ENCODE measurements at regions not wholly inside any gene's neighbourhood (a gene's known extent, or its start where the extent isn't known, plus 50 kb on each side); places are given as distances from the start of the nearest gene placed in this dataset.

- Histone ChIP-seq H3K4me3 (no peak overlapping the region), H3K9me3 (no peaks in the 10 kb centered on the region), H3K4me1 (ENCODE audit: low read depth) (no peaks in the 10 kb centered on the region), H3K36me3 (ENCODE audit: low read depth) (no peaks in the 10 kb centered on the region)
- intact Hi-C loops (cut with DNase I, micrococcal nuclease): no loop called here
- ATAC-seq: no peak
- TF ChIP-seq CTCF (IDR thresholded peaks at IDR 0.05): no peak
- DNase-seq: no peak
These were observed 266.0 kb upstream of the BTBD3 start for GRCh38 chr20:11651647-11652046.

DNA sequence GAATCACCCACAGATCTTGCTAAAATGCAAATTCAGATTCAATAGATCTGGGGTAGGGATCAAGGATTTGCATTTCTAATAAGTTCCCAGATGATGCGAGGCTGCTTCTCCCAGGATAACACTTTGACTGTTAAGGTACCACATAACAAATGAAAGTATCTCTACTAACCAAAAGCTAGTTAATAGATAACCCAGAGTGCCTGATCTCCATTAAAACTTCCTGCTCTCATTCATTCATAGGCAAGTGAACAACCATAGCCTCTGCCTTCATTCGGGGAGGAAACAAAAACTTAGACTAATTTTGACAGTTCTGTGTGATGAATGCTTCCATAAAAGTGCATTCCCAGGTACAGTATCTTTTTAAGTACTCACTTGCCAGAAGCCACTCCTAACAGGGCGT, 265.6 kb upstream of the BTBD3 start:
- no peak overlapping the region for H3K4me3 ChIP-seq
- DNase-seq: no peak

GRCh38 chr20:11654766-11655165, 262.9 kb upstream of the BTBD3 start:
- no peak for ATAC-seq
- Histone ChIP-seq H3K9me3 (no peaks in the 10 kb centered on the region), H3K36me3 (ENCODE audit: low read depth) (no peaks in the 10 kb centered on the region), H3K4me3 (no peak overlapping the region), H3K4me1 (ENCODE audit: low read depth) (no peaks in the 10 kb centered on the region)
- no peak for TF ChIP-seq CTCF (IDR thresholded peaks at IDR 0.05)
- intact Hi-C loops (cut with DNase I, micrococcal nuclease): no loop called here
- DNase-seq: no peak

More for the DNA sequence above, 265.6 kb upstream of the BTBD3 start:
- no peaks in the 10 kb centered on the region for H3K4me1 ChIP-seq (ENCODE audit: low read depth)
- intact Hi-C loops (cut with DNase I, micrococcal nuclease): no loop called here
- no peaks in the 10 kb centered on the region for H3K36me3 ChIP-seq (ENCODE audit: low read depth)
- no peaks in the 10 kb centered on the region for H3K9me3 ChIP-seq
- no peak for ATAC-seq
- no peak for TF ChIP-seq CTCF (IDR thresholded peaks at IDR 0.05)

DNA sequence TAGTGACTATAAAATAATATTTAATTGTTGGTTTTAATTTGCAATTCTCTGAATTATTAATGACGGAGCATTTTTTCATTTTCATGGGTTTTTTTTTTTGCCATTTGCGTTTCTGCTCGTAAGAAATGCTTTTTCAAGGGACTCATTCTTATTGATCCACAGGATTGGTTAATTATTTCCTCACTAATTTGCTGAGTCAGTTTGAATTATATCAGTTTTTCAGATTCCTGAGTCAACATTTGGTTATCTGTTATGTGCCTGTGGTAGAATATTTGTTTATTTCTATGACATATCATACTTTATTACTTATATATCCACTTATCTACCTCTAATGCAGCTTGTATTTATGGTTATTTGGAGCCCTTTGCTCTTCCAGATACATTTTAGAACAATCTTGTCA, 257.0 kb upstream of the BTBD3 start:
- DNase-seq (no peak), ATAC-seq (no peak)
- intact Hi-C loops (cut with DNase I, micrococcal nuclease): no loop called here
- Histone ChIP-seq H3K4me3 (no peak overlapping the region), H3K36me3 (ENCODE audit: low read depth) (no peaks in the 10 kb centered on the region), H3K9me3 (no peaks in the 10 kb centered on the region), H3K4me1 (ENCODE audit: low read depth) (no peaks in the 10 kb centered on the region)
- no peak for TF ChIP-seq CTCF (IDR thresholded peaks at IDR 0.05)

DNA sequence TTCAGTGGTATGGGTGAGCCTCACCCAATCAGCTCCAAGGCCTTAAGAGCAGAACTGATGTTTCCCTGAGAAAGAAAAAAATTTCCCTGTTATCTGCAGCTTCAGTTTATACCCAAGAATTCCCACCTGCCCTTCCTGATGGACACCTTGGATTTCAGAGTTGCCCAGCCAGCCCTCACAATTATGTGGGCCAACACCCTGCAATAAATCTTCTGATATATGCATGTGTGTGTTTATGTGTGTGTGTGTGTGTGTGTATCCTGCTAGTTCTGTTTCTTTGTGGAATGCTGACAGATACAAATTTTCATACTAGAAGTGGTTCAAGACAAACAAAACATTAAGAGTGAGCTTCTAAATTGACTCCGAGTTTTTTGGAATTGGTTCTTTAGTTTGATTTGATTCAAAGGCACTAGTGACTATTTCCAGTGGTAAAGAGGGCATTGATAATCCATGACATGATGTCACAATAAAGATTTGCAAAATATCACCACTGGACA, 246.6 kb upstream of the BTBD3 start:
- intact Hi-C loops (cut with DNase I, micrococcal nuclease): no loop called here
- H3K36me3 ChIP-seq (ENCODE audit: low read depth): no peaks in the 10 kb centered on the region
- DNase-seq: peak in 1 of 3 donors; percentile 36
- H3K9me3 ChIP-seq: no peaks in the 10 kb centered on the region
- ATAC-seq: peak; percentile 59
- no peak for TF ChIP-seq CTCF (IDR thresholded peaks at IDR 0.05)
- no peaks in the 10 kb centered on the region for H3K4me1 ChIP-seq (ENCODE audit: low read depth)
- no peak overlapping the region for H3K4me3 ChIP-seq

DNA sequence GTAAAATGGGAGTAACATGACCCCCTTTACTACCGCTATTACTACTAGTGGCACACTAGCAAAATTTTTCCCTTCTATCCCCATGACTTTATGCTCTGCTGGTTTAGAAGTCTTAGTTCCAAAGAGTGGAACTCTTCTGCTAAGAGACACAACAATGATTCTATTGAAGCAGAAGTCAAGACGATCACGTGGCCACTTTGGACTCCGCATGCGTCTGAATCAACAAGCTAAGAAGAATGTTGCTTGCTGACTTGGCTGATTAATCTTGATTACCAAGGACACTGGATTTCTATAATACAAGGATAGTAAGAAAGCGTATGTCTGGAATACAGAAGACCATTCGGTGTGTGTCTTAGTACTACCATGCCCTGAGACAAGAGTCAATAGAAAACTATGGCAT, 244.7 kb upstream of the BTBD3 start:
- H3K36me3 ChIP-seq (ENCODE audit: low read depth): no peaks in the 10 kb centered on the region
- H3K9me3 ChIP-seq: no peaks in the 10 kb centered on the region
- H3K4me1 ChIP-seq (ENCODE audit: low read depth): no peaks in the 10 kb centered on the region
- ATAC-seq (no peak), DNase-seq (no peak)
- no peak for TF ChIP-seq CTCF (IDR thresholded peaks at IDR 0.05)
- H3K4me3 ChIP-seq: no peak overlapping the region
- intact Hi-C loops (cut with DNase I, micrococcal nuclease): no loop called here

All from mucosa of descending colon (tissue), 3 donors.